Calu3 (cell line): ENCODE measurements at regions not wholly inside any gene's neighbourhood (a gene's known extent, or its start where the extent isn't known, plus 50 kb on each side); places are given as distances from the start of the nearest gene placed in this dataset.

Experiments used
- BruUV-seq: library from RNA; stranded (reverse); fragments of 400-500 nt; replicated peaks from 2 replicates; lab custom pipeline; 2021; lab: Mats Ljungman, UMichigan
- CTCF ChIA-PET: fragments of 300-600 bp; sonication (Branson Sonifier 250); formaldehyde crosslinking; loops from one replicate; lab custom pipeline; 2022; ENCODE audit warnings: antibody characterized with exemption; lab: Charles Lee
- DNase-seq: peaks from one replicate; pipeline ENCODE4 v3.0.0; 2022
- H3K27ac Mint-ChIP-seq: one replicate; pipeline ENCODE4 v1.8.0; 2022; ENCODE audit warnings: mixed read lengths; ENCODE audit not compliant: unreplicated experiment
- H3K27me3 Mint-ChIP-seq: one replicate; pipeline ENCODE4 v1.8.0; 2022; ENCODE audit warnings: mixed read lengths; ENCODE audit not compliant: unreplicated experiment
- H3K36me3 Mint-ChIP-seq: one replicate; pipeline ENCODE4 v1.8.0; 2022; ENCODE audit warnings: mild to moderate bottlenecking, moderate library complexity, mixed read lengths; ENCODE audit not compliant: insufficient read depth, unreplicated experiment
- H3K4me1 Mint-ChIP-seq: one replicate; pipeline ENCODE4 v1.8.0; 2022; ENCODE audit warnings: mild to moderate bottlenecking, low read depth, mixed read lengths; ENCODE audit not compliant: unreplicated experiment
- H3K4me3 Mint-ChIP-seq: one replicate; pipeline ENCODE4 v1.8.0; 2022; ENCODE audit warnings: mild to moderate bottlenecking, low read depth, moderate library complexity, mixed read lengths; ENCODE audit not compliant: unreplicated experiment
- H3K9me3 Mint-ChIP-seq: one replicate; pipeline ENCODE4 v1.8.0; 2022; ENCODE audit warnings: low read depth, mixed read lengths; ENCODE audit not compliant: unreplicated experiment
- CTCF ChIP-seq: fragments of 200-600 bp; IDR thresholded peaks from one replicate; pipeline ENCODE4 v1.8.0; 2022; ENCODE audit warnings: antibody characterized with exemption; ENCODE audit not compliant: unreplicated experiment
- intact Hi-C: fragments of 100-400 bp; cut with micrococcal nuclease; formaldehyde crosslinking; loops from one replicate; pipeline ENCODE4 v1.10.0; 2022; ENCODE audit not compliant: unreplicated experiment

- Mint-ChIP-seq H3K27ac (no peak overlapping the region), H3K4me3 (no peak overlapping the region), H3K9me3 (no peaks in the 10 kb centered on the region), H3K4me1 (no peaks in the 10 kb centered on the region), H3K27me3 (peaks cover 13% of the 10 kb centered on the region), H3K36me3 (no peaks in the 10 kb centered on the region)
- BruUV-seq, result no TSS peak
- DNase-seq, result no peak
- CTCF ChIA-PET, result no interaction called here
- intact Hi-C loops, result no loop called here
- TF ChIP-seq CTCF, result no peak
Observed at GRCh38 chr10:121655254-121656144, 57.3 kb upstream of the FGFR2 start.

GRCh38 chr10:121654021-121654545 lies 55.8 kb upstream of the FGFR2 start:
- no peak for TF ChIP-seq CTCF
- intact Hi-C loops, result no loop called here
- Mint-ChIP-seq H3K4me3 (no peak overlapping the region), H3K27ac (no peak overlapping the region), H3K36me3 (no peaks in the 10 kb centered on the region), H3K4me1 (no peaks in the 10 kb centered on the region), H3K9me3 (no peaks in the 10 kb centered on the region), H3K27me3 (peaks cover 22% of the 10 kb centered on the region)
- CTCF ChIA-PET, result no interaction called here
- BruUV-seq, result no TSS peak
- no peak for DNase-seq

GRCh38 chr10:121653608-121654007 lies 55.4 kb upstream of the FGFR2 start:
- CTCF ChIA-PET, result no interaction called here

GRCh38 chr10:121648493-121648892 lies 50.2 kb upstream of the FGFR2 start:
- DNase-seq, result no peak
- Mint-ChIP-seq H3K4me3 (no peak overlapping the region), H3K27me3 (peaks cover 32% of the 10 kb centered on the region), H3K36me3 (no peaks in the 10 kb centered on the region), H3K9me3 (no peaks in the 10 kb centered on the region), H3K4me1 (no peaks in the 10 kb centered on the region), H3K27ac (no peak overlapping the region)
- BruUV-seq, result no TSS peak
- no peak for TF ChIP-seq CTCF
- intact Hi-C loops, result no loop called here
- CTCF ChIA-PET, result no interaction called here

More at GRCh38 chr10:121653608-121654007, 55.4 kb upstream of the FGFR2 start:
- no peak overlapping the region for H3K4me3 Mint-ChIP-seq
- intact Hi-C loops, result no loop called here
- no peak overlapping the region for H3K27ac Mint-ChIP-seq
- BruUV-seq, result no TSS peak
- no peak for DNase-seq
- no peak for TF ChIP-seq CTCF
- H3K4me1 Mint-ChIP-seq, result no peaks in the 10 kb centered on the region
- H3K36me3 Mint-ChIP-seq, result no peaks in the 10 kb centered on the region
- H3K9me3 Mint-ChIP-seq, result no peaks in the 10 kb centered on the region
- peaks cover 27% of the 10 kb centered on the region for H3K27me3 Mint-ChIP-seq
